ENCODE measurements at regions not wholly inside any gene's neighbourhood (a gene's known extent, or its start where the extent isn't known, plus 50 kb on each side); places are given as distances from the start of the nearest gene placed in this dataset.

DNA sequence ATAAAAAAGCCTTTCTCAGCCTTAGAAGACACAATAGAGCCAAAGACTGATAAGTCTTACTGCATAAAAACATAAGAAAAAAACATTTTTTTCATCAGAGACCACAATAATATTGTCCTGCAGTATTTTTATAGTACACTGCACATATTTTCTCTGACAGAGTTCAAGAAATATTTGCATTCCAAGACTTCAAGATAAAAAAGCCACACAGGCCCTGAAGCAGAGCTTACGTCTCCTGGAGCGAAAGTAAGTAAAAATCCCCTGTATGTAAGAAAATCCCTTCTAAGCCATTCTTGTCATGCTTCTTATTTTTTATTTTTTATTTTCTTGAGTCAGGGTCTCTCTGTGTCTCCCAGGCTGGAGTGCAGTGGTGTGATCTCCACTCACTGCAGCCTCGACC is 755.9 kb downstream of the LIG4 start:
- Mint-ChIP-seq H3K27ac (no peak overlapping the region), H3K4me3 (no peak overlapping the region), H3K36me3 (no peaks in the 10 kb centered on the region), H3K4me1 (no peaks in the 10 kb centered on the region), H3K9me3 (peaks cover 0 to 14% (median 2%) of the 10 kb centered on the region in 7 donors), H3K27me3 (no peaks in the 10 kb centered on the region)
- ATAC-seq (ENCODE audit: low read depth in 2 of 2) (no peak), DNase-seq (no peak)

DNA sequence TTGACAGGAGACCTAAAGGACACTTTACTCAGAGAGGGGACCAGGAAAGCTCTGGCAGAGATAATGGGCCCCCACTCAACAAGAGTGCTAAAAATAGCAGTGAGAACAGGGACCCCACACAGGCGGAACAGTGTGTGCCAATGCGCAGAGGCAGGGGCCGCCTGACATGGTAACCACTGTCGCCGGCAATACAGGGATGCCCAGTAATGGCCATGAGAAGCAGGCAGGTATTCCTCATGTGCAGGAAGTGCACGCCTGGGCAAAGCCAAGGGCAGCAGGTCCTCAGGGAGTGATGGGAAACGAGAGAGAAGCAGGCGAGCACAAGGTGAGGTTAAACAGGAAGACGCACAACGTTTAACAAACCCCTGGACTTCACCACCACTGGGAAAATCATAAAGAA is 757.1 kb downstream of the LIG4 start:
- H3K36me3 Mint-ChIP-seq = peaks cover 0 to 2% of the 10 kb centered on the region in 2 donors
- H3K4me1 Mint-ChIP-seq = no peaks in the 10 kb centered on the region
- ATAC-seq (ENCODE audit: low read depth in 2 of 2) (no peak), DNase-seq (no peak)
- H3K27me3 Mint-ChIP-seq = no peaks in the 10 kb centered on the region
- no peak overlapping the region for H3K4me3 Mint-ChIP-seq
- H3K9me3 Mint-ChIP-seq = peaks cover 4 to 22% (median 10%) of the 10 kb centered on the region in 7 donors
- no peak overlapping the region for H3K27ac Mint-ChIP-seq

DNA sequence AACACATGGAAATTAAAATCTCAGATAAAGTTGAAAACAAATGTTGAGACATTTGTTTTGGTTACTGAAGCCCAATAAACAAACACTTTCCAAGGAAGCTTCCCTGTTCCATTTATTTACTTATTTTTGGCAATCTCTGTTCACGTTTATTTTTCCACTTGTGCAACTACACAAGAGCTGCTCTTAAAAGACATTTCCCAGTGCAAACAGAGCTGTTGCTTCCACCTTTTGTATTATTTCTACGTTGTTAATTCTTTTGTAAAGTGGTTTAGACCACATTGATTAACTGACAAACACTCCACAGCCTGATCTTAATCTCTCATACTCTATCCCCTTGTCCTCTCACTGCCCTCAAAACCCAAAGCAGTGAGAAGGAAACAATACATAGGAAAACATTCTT is 757.6 kb downstream of the LIG4 start:
- Mint-ChIP-seq H3K36me3 (peaks cover 0 to 4% of the 10 kb centered on the region in 2 donors), H3K4me3 (no peak overlapping the region), H3K4me1 (no peaks in the 10 kb centered on the region), H3K27ac (no peak overlapping the region), H3K27me3 (no peaks in the 10 kb centered on the region), H3K9me3 (peaks cover 8 to 28% (median 13%) of the 10 kb centered on the region in 7 donors)
- DNase-seq = no peak
- ATAC-seq (ENCODE audit: low read depth in 2 of 2) = no peak

DNA sequence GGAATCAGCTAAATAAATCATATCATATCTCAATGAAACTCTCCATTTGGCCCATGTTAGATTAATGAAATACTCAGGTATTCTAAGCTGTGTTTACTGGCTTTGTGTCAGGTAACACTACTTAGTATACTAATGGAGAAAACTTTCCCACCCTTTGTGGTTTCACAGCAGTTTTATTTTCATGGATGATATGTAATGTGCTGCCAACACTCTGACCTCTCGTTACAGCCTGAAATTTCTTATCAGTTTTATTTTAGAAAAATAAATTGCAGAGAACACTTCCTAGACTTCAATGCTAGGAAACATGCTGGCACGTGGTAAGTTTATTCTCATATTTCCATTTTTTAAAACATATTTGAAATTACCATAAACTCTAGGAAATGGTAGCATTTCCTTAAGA is 758.9 kb downstream of the LIG4 start:
- H3K9me3 Mint-ChIP-seq = peaks cover 11 to 38% (median 15%) of the 10 kb centered on the region in 7 donors
- H3K4me1 Mint-ChIP-seq = no peaks in the 10 kb centered on the region
- no peak overlapping the region for H3K27ac Mint-ChIP-seq
- DNase-seq (no peak), ATAC-seq (ENCODE audit: low read depth in 2 of 2) (no peak)
- peaks cover 0 to 4% of the 10 kb centered on the region in 2 donors for H3K36me3 Mint-ChIP-seq
- H3K27me3 Mint-ChIP-seq = no peaks in the 10 kb centered on the region
- no peak overlapping the region for H3K4me3 Mint-ChIP-seq

DNA sequence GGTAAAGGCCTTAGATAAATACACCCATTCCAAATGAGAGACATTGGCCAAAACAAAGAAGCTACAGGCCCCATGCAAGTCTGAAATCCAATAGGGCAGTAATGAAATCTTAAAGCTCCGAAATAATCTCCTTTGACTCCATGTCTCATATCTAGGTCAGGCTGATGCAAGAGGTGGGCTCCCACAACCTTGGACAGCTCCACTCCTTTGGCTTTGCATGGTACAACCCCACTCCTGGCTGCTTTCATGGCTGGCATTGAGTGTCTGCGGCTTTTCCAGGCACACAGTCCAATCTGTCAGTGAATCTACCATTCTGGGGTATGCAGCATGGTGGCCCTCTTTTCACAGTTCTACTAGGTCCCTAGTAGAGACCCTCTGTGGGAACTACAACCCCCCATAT is 762.5 kb downstream of the LIG4 start:
- ATAC-seq (ENCODE audit: low read depth in 2 of 2) (no peak), DNase-seq (no peak)
- Mint-ChIP-seq H3K4me1 (no peaks in the 10 kb centered on the region), H3K27ac (no peak overlapping the region), H3K36me3 (peaks cover 0 to 4% of the 10 kb centered on the region in 2 donors), H3K4me3 (no peak overlapping the region), H3K9me3 (peaks cover 12 to 40% (median 19%) of the 10 kb centered on the region in 7 donors), H3K27me3 (no peaks in the 10 kb centered on the region)

DNA sequence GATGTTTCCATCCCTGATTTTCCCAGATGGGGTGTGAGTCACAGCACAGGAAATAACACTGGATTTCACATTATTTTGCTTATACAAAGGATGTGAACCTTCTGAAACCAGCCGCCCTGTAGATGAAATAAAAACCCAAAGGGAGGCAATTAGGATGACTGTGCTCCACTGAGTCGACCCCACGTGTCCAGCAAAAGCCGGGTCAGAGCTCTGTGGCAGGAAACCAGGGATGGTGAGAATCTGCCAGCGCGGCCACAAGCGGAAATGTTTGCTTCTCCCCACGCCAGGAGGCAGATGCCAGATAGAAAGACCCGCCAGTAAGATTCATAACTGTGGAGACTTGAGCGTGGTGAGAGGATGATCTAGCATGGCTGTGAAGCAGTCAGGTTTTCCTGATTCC is 764.4 kb downstream of the LIG4 start:
- ATAC-seq (ENCODE audit: low read depth in 2 of 2) (no peak), DNase-seq (no peak)
- Mint-ChIP-seq H3K27me3 (no peaks in the 10 kb centered on the region), H3K27ac (no peak overlapping the region), H3K4me1 (no peaks in the 10 kb centered on the region), H3K4me3 (no peak overlapping the region), H3K9me3 (peaks cover 12 to 40% (median 22%) of the 10 kb centered on the region in 7 donors), H3K36me3 (peaks cover 0 to 4% of the 10 kb centered on the region in 2 donors)

DNA sequence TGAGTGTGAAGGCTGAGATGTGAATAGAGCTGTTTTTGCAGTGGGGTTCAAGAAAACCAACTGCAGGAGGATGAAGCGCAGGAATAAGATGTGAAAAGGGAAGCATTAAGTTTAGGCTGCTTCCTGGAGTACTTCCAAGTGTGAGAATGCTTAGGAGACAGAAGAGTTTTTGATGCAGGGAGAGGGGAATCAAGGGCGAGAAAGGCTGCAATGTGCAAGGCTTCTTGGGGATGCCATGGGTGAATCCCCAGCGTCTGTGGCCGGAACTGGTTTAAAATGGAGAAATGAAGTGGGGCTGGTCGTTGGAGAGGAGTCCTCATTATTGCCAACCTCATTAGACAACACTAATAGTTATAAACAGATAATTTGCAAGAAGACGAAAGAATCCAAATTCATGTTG is 764.9 kb downstream of the LIG4 start:
- ATAC-seq (ENCODE audit: low read depth in 2 of 2) (no peak), DNase-seq (no peak)
- Mint-ChIP-seq H3K4me1 (no peaks in the 10 kb centered on the region), H3K27me3 (no peaks in the 10 kb centered on the region), H3K4me3 (no peak overlapping the region), H3K27ac (no peak overlapping the region), H3K9me3 (peaks cover 12 to 36% (median 22%) of the 10 kb centered on the region in 7 donors), H3K36me3 (peaks cover 0 to 4% of the 10 kb centered on the region in 2 donors)

DNA sequence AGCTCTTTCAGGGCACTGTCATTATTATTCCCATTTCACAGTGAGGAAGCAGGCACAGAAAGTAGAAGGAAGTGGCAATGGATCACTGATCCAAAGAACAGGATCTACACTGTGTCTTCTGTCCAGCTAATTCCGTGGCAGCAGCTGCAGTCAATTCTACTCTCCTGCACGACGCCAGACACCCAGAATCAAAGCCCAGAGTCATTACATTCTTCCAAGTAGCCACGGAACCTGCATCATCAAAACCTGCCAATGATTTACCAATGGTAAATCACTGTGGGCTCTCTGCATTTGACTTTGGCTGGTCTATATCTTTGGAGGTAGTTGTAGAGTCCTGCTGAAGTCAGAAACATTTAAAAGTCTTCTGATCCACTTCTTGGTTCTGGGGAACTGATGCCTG is 767.7 kb downstream of the LIG4 start:
- no peak overlapping the region for H3K4me3 Mint-ChIP-seq
- no peaks in the 10 kb centered on the region for H3K36me3 Mint-ChIP-seq
- no peak overlapping the region for H3K27ac Mint-ChIP-seq
- no peak for ATAC-seq (ENCODE audit: low read depth in 2 of 2)
- DNase-seq = no peak
- no peaks in the 10 kb centered on the region for H3K4me1 Mint-ChIP-seq
- no peaks in the 10 kb centered on the region for H3K27me3 Mint-ChIP-seq
- H3K9me3 Mint-ChIP-seq = peaks cover 2 to 20% (median 12%) of the 10 kb centered on the region in 7 donors

DNA sequence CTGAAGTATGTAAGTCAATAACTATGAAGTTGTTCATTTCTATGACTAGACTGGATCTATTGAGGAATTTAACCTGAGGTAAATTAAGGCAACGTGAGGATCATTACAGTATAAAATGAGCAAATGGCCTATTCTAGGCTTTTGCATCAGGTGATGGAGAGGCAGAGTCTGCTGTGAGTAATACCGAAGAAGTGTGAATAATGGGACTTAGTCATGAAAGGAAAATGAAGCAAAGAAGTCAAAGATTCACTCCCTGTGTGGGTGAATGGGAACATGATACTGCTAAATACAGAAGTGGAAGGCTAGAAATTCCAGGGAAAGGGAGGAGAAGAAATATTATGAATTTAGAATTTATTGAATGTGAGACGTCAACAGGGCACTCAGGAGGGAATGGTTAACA is 774.1 kb downstream of the LIG4 start:
- no peaks in the 10 kb centered on the region for H3K4me1 Mint-ChIP-seq
- ATAC-seq (ENCODE audit: low read depth in 2 of 2) (no peak), DNase-seq (no peak)
- no peak overlapping the region for H3K4me3 Mint-ChIP-seq
- no peaks in the 10 kb centered on the region for H3K36me3 Mint-ChIP-seq
- H3K9me3 Mint-ChIP-seq = peaks cover 0 to 6% (median 0%) of the 10 kb centered on the region in 7 donors
- no peaks in the 10 kb centered on the region for H3K27me3 Mint-ChIP-seq
- H3K27ac Mint-ChIP-seq = no peak overlapping the region

DNA sequence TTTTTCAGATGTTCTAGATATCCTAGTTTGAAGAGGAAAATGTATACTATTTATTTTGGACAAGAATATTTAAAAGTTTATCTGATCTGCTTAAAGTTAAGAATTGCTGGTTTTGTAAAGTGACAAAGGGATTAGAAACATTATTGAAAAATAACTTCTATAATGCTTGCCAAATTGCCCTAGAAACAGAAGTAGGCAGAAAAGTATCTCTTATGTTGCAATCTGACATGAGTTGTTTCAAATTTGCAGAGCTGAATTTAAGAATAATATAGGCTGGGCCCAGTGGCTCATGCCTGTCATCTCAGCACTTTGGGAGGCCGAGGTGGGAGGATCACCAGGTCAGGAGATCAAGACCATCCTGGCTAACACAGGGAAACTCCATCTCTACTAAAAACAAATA is 777.1 kb downstream of the LIG4 start:
- Mint-ChIP-seq H3K4me1 (no peaks in the 10 kb centered on the region), H3K36me3 (no peaks in the 10 kb centered on the region), H3K4me3 (no peak overlapping the region), H3K27ac (no peak overlapping the region), H3K9me3 (peaks cover 0 to 6% (median 0%) of the 10 kb centered on the region in 7 donors), H3K27me3 (no peaks in the 10 kb centered on the region)
- ATAC-seq (ENCODE audit: low read depth in 2 of 2) (no peak), DNase-seq (no peak)

DNA sequence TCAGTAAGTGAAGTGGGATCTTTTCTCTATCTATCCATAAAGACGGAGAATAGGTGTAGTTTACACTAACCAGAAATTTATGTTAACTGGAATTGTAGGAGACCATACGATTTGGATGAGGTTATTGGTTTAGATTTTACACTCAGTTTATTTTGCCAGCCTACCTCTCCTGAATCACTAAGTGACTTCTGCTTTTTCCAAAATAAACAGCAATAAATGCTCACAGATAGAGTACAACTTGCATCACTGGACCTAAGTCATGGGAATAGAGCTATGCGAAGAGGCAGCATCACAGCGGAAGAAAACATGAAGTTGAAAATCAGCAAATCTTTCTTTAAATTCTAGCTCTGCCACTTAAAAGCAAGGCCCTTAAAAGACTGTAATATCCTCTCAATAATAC is 781.0 kb downstream of the LIG4 start:
- no peaks in the 10 kb centered on the region for H3K4me1 Mint-ChIP-seq
- DNase-seq = no peak
- no peak for ATAC-seq (ENCODE audit: low read depth in 2 of 2)
- H3K27ac Mint-ChIP-seq = no peak overlapping the region
- no peaks in the 10 kb centered on the region for H3K36me3 Mint-ChIP-seq
- H3K4me3 Mint-ChIP-seq = no peak overlapping the region
- H3K27me3 Mint-ChIP-seq = no peaks in the 10 kb centered on the region
- peaks cover 0 to 9% (median 2%) of the 10 kb centered on the region in 7 donors for H3K9me3 Mint-ChIP-seq

DNA sequence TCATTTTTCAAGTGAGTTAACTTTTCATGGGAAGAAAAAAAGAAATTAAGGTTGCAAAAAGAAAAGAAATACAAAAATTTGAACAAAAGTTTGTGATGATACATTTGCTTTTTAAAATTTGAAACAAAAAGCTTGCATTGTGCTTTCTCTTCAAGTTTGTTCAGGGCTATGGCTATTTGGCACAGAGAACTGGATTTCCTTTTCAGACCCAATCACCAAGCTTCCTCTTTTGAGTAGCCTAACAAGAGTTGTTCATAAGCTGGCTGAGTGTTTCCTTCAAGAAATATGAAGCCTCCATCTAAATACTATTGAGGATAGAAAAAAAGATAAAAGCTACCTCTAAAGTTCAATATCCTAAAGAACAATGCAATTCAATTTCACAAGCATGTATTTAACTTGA is 787.8 kb downstream of the LIG4 start:
- H3K27ac Mint-ChIP-seq = no peak overlapping the region
- ATAC-seq (ENCODE audit: low read depth in 2 of 2) (no peak), DNase-seq (no peak)
- no peaks in the 10 kb centered on the region for H3K4me1 Mint-ChIP-seq
- H3K9me3 Mint-ChIP-seq = peaks cover 0 to 12% (median 4%) of the 10 kb centered on the region in 7 donors
- H3K36me3 Mint-ChIP-seq = no peaks in the 10 kb centered on the region
- no peak overlapping the region for H3K4me3 Mint-ChIP-seq
- H3K27me3 Mint-ChIP-seq = no peaks in the 10 kb centered on the region

DNA sequence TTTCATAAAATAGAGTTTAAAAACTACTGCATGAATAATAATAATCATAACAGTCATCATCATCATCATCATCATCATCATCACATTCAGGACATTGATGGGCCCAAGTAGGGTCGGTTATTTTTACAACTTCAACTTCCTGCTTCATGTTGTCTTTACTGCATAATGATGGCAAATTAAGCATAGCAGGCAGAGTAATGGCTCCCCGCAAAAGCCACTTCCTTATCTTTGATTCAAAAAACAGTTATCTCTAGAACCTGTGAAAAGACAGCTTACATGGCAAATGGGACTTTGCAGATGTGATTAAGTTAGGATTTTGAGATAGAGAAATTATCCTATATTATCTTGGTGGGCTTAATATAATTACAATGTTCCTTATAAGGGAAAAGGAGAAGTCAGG is 792.9 kb downstream of the LIG4 start:
- H3K4me3 Mint-ChIP-seq = no peak overlapping the region
- peaks cover 0 to 9% (median 0%) of the 10 kb centered on the region in 7 donors for H3K9me3 Mint-ChIP-seq
- DNase-seq (no peak), ATAC-seq (ENCODE audit: low read depth in 2 of 2) (no peak)
- no peak overlapping the region for H3K27ac Mint-ChIP-seq
- no peaks in the 10 kb centered on the region for H3K4me1 Mint-ChIP-seq
- H3K27me3 Mint-ChIP-seq = no peaks in the 10 kb centered on the region
- no peaks in the 10 kb centered on the region for H3K36me3 Mint-ChIP-seq

DNA sequence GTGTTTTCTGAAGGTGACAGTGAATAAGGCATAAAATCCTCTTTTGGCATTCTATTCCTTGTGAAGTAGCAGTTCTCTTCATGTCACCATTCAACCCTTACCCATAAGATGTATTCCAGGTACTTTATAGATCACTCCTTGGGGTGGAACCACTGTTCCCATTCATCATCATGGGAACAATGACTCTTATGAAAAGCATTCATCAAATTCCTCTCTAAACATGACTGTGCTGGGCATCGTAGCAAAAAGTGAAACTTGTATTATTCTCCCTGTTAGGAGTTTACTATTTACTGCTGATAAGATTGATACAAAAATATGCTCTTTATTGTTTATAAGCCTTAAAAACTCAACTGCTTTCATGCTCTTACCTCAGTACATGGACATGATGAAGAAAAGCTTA is 793.4 kb downstream of the LIG4 start:
- H3K36me3 Mint-ChIP-seq = no peaks in the 10 kb centered on the region
- DNase-seq (no peak), ATAC-seq (ENCODE audit: low read depth in 2 of 2) (no peak)
- H3K4me3 Mint-ChIP-seq = no peak overlapping the region
- no peaks in the 10 kb centered on the region for H3K4me1 Mint-ChIP-seq
- H3K27me3 Mint-ChIP-seq = no peaks in the 10 kb centered on the region
- H3K27ac Mint-ChIP-seq = no peak overlapping the region
- H3K9me3 Mint-ChIP-seq = peaks cover 0 to 12% (median 2%) of the 10 kb centered on the region in 7 donors

DNA sequence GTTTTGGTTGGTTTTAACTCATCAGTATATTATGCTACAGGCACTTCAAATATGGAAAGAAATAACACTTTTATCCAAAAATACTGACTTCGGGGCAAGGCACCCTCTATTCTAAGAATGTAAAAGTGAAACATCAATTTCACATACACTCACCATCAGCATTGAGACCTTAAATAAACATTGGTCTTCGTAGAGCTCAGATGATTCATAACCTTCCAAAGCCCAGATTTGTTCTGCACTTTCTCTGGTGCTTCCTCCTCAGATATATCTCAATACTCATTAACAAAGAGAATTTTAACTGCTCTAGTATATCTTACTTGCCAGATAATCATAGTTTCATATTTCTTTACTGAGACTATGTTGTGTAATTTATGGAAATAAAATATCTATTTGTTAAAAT is 794.3 kb downstream of the LIG4 start:
- ATAC-seq (ENCODE audit: low read depth in 2 of 2) (no peak), DNase-seq (no peak)
- peaks cover 0 to 21% (median 2%) of the 10 kb centered on the region in 7 donors for H3K9me3 Mint-ChIP-seq
- no peaks in the 10 kb centered on the region for H3K27me3 Mint-ChIP-seq
- H3K36me3 Mint-ChIP-seq = no peaks in the 10 kb centered on the region
- no peak overlapping the region for H3K27ac Mint-ChIP-seq
- H3K4me3 Mint-ChIP-seq = no peak overlapping the region
- no peaks in the 10 kb centered on the region for H3K4me1 Mint-ChIP-seq
